ENCODE measurements at regions not wholly inside any gene's neighbourhood (a gene's known extent, or its start where the extent isn't known, plus 50 kb on each side); places are given as distances from the start of the nearest gene placed in this dataset. TPM values are rescaled to one million over a fixed set of nuclear protein-coding genes. Genes with fewer than 3 reads are reported as not detected.

DNA sequence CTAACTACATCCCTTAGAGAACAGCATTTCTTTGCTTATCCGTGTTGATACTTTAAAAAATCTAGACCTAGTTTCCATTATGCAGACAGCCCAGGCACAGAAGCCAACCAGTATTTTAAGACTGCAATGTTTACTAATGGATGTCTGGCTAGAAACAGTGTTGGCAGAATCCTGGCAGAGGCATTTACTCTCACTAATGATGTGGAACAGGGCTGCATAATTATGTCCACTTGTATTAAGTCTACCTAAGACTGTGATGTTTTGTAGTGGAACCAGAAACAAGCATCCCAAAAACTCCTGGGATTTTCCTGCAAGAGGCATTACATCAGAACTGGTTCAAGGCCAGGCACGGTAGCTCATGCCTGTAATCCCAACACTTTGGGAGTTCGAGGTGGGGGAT is 50.2 kb upstream of the PICALM start:
- Histone ChIP-seq H3K27me3 (replicated peaks; ENCODE audit: insufficient read depth) (no peaks in the 10 kb centered on the region), H3K9me3 (ENCODE audit: low read depth) (no peaks in the 10 kb centered on the region), H3K27ac (no peak overlapping the region), H3K36me3 (ENCODE audit: low read depth) (no peaks in the 10 kb centered on the region), H3K4me3 (no peak overlapping the region), H3K9ac (no peak overlapping the region), H2AFZ (no peak overlapping the region), H4K20me1 (ENCODE audit: insufficient read depth) (no peaks in the 10 kb centered on the region), H3K79me2 (ENCODE audit: insufficient read depth) (no peaks in the 10 kb centered on the region), H3F3A (ENCODE audit: insufficient read depth) (peaks cover 26% of the 10 kb centered on the region), H3K9me2 (ENCODE audit: insufficient read depth) (no peaks in the 10 kb centered on the region), H3K4me1 (ENCODE audit: insufficient read depth) (peaks cover 34% of the 10 kb centered on the region), H3K4me2 (ENCODE audit: unreplicated experiment) (no peak overlapping the region)
- TF ChIP-seq EZH2 (IDR thresholded peaks at IDR 0.05; ENCODE audit: insufficient read depth, poor library complexity, severe bottlenecking), result no peak
- no peak for DNase-seq
- WGBS, 2 experiments (ENCODE audit: low coverage in 1 of 2, low lambda C conversion rate in 2 of 2, missing lambda C conversion rate in 2 of 2), result 30 to 43% methylated on average over 3 of the region's 3 CpGs
- in situ Hi-C loops (cut with MboI), result no loop called here

Small RNA genes in the stretch of these regions (small RNA-seq; reads per million reads assigned to genes)
- gene RNU6-560P (ENCODE audit: low read depth, low replicate concordance), result not detected
